ENCODE measurements at regions not wholly inside any gene's neighbourhood (a gene's known extent, or its start where the extent isn't known, plus 50 kb on each side); places are given as distances from the start of the nearest gene placed in this dataset.

DNA sequence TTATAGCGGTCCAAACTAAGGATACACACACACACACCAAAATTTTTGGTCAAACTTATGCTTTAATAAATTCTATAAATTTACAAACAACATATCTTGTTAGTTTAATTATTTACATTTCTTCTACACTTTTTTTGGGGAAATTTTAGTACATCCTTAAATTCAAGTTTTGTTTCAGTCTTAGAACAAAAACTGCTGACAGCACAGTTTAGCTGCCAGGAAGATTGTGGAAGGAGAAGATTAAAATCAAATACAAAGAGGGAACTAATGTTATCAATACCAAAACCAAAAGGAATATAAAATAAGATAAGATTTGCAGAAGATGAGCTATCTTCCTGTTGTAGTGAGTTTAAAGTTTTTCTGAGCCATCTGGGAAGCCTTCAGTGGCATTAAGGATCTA is 368.8 kb downstream of the AASDHPPT start:
- no peak for DNase-seq (ENCODE audit: low read depth, low spot score)

DNA sequence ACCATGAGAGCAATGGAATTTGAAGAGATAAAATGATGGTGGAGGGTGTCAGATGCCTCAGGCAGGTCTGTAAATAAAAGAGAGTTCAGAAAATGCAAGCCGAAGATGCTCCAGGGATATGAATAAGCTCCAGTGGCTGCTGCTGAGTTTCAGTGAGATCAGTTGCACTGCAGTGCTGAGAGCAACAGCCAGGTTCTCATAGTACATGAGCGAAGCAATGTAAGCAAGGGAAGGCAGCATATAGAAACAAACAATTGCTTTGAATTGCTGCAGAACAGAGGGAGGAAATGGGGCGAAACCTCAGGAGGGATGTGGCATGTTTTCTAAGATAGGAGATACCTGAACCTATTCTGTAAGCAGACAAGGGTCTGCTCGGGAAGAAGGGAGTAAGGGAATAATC is 369.5 kb downstream of the AASDHPPT start:
- no peak for DNase-seq (ENCODE audit: low read depth, low spot score)
- H3K27ac ChIP-seq = no peak overlapping the region

More for the DNA sequence above, 368.8 kb downstream of the AASDHPPT start:
- H3K27ac ChIP-seq = no peak overlapping the region

DNA sequence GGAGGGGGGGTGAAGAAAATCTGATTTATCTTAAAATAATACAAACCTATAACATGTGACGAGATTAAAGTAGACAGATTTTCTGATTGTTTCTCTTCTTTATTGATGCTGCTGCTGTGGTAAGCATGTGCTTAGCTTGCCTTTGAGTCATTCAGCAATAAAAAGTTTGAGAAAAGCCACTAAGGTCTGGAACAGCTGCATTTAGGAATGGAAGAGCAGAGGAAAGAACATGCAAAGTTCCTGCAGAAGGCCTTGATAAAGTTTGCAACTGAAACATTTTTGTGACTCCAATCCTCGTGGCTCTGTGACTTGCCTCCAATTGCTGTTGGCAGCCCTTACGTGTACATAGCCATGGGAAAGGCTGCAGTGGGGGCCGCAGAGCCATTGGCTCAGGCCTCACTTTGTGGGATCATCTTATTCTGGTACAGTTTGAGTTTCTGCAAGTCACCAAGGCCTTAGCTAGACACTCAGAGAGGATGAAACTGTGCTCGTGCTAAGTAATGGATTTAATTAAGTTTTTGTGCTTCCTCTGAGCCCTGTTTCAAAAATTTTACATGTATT is 370.2 kb downstream of the AASDHPPT start:
- DNase-seq (ENCODE audit: low read depth, low spot score) = no peak

DNA sequence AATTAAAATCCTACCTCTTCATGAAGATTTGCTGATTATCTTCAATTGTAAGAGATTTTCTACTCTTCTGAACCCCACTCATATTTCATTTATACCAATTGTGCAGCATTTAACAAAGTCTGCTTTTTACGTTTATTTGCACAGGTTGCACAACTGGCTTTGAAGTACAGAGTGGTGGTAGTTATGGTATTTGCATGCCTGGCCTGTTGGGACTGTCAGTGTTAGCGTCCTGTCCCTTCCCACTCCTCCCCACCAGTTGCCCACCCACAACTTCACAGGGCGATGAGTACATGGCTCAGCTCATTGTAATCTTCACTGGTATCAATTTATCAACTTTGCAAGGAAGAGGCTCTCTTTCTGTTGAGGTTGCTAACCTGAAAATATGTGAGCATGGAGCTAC is 372.3 kb downstream of the AASDHPPT start:
- H3K27ac ChIP-seq = no peak overlapping the region
- DNase-seq (ENCODE audit: low read depth, low spot score) = no peak

More for the DNA sequence above, 370.2 kb downstream of the AASDHPPT start:
- H3K27ac ChIP-seq = no peak overlapping the region

DNA sequence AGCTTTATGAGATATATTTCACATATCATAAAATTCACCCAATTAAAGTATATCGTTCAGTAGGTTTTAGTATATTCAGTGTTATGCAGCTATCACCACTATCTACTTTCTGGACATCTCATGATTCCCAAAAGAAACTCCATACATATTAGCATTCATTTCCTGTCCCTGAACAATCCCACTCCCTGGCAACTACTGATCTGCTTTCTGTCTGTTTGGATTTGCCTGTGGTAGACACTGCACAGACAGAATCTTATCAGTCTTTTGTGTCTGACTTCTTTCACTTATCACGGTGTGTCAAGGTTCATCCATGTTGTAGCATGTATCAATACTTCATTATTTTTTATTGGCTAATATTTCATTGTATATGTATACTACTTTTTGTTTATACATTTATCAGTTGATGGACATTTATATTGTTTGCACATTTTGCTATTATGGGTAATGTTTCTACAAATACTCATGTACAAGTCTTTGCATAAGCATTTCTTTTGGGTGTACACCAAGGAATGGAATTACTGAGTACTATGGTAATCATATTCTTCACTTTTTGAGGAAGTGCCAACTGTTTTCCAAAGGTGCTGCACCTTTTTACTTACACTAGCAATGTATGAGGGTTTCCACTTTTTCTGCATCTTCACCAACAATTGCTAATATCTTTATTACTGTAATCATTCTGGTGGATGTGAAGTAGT is 373.9 kb downstream of the AASDHPPT start:
- DNase-seq (ENCODE audit: low read depth, low spot score) = no peak
- no peak overlapping the region for H3K27ac ChIP-seq

DNA sequence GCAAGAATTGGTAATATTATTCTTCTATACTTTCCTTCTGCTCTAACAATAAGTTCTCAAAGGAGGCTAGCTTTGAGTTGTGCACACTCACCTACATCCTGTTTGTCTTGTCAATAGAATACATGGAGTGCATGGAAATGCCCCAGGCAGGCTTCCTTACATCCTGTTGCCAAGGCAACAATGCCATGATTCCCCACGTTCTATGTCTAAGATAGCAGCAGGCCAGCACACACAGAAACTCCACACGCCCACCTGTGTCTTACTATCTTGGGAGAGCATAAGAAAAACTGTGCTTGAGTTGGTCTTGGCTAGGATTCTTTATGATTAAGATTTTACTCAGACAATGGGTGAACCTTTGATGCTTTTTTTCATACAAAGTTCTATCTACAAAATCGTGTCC is 379.2 kb downstream of the AASDHPPT start:
- DNase-seq (ENCODE audit: low read depth, low spot score) = no peak
- no peak overlapping the region for H3K27ac ChIP-seq

DNA sequence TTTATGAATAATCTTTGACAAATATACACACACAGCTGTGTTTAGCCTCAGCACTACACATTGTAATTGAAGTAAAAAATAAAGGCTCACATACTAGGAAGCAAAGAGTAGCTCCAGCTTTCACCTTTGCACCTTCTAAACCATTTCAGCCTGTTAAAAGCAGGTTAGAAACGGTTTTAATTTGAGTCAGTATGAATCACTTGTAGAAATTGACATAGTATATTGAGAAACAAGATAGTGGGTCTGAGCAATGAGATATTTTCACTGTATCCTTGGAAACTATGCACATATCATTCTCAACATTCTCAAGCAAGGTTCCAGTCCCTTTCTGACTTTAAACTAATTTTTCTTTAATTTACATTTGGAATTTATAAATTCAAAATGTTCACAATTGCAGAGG is 380.3 kb downstream of the AASDHPPT start:
- peak overlapping the region; percentile 6 for H3K27ac ChIP-seq
- DNase-seq (ENCODE audit: low read depth, low spot score) = no peak

DNA sequence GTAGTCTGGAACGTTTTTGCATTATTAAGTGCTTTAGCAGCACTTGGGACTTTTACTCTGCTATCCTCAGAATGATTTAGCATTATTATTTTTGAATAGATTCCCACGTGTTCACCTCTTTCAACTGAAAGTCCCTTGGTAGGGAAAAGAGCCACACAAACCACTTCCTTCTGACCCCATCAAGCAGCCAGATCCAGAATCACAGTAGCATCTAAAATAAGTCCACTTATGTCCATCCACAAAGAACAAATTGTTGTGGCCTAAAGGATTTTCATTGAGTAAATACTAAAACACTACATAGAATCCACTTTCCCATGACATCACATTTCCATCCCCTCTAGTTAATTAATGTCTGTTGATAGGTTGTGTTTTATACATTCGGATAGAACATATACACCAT is 381.7 kb downstream of the AASDHPPT start:
- DNase-seq (ENCODE audit: low read depth, low spot score) = no peak

DNA sequence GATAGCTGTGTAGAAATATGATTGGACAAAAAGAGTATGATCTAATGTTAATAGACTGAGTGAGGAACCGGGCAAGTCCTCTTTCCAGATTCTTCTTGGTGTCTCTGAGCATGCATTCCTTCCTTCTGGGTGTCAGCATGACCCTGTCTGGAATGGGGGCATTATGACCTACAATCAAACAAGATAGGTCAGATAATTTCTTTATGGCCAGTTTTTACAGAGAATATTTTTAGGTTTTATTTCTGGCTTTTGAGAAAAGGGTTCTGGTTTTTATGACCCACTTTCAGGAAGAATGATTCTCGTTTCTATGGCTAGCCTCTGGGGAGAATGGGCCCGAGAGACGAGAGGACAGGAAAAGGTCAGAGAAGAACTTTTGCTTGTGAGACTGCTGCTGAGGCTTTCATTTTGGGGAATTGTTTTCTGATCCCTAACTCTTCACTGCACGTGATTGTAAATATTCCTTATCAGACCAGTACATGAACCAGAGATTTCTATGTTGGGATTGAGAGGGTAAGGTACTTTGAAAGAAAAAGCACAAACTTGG is 383.8 kb downstream of the AASDHPPT start:
- H3K27ac ChIP-seq = no peak overlapping the region
- no peak for DNase-seq (ENCODE audit: low read depth, low spot score)

More for the DNA sequence above, 381.7 kb downstream of the AASDHPPT start:
- H3K27ac ChIP-seq = no peak overlapping the region

DNA sequence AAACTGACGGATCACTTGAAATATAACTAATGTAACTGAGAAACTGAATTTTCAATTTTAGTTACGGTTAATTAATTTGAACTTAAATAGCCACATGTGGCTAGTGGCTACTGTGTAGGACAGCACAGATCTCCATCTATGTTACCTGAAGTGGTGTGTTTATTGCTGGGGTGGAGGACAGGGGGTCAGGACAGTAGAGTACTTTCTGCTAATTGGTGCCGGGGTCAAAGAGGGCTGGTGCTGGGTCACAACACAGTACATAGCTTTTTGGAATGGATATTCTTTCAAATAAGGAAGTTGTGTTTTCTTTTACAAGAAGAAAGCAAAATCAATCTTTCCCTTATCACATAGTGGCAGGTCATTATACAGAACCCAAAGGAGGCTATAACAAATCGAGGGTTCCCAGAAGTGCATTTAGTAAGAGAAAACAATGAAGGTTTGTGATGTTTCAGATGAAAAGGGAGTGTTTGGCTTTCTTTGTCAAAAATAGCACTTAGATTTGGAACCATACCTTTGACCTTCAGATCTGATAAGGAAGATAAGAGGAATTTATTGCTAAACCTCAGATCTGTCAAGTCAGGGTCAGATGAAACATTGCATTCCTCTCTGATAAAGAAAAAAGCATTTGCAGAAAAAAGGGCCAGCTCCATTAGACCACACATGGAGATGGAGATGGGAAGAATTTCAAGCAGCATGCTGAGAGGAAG is 384.5 kb downstream of the AASDHPPT start:
- DNase-seq (ENCODE audit: low read depth, low spot score) = no peak
- H3K27ac ChIP-seq = no peak overlapping the region

DNA sequence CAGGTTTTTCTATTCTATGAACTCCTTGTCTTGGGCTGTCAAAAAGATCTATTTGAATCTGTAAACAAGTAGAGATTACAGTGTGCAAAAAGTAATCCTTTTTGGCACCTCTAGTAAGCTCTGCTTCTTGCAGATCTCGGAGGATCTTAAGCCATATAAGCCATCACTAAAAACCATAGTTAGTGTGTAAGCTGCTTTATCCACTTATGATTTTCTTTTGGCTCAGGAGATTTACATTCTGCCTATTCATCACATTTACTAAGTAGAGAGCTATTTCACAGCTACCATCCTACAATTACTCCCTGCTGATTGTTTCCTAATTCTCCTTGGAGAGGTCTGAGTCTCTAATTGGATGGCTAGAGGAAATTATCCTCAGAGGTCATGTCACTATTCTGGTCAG is 385.7 kb downstream of the AASDHPPT start:
- no peak overlapping the region for H3K27ac ChIP-seq
- DNase-seq (ENCODE audit: low read depth, low spot score) = no peak

DNA sequence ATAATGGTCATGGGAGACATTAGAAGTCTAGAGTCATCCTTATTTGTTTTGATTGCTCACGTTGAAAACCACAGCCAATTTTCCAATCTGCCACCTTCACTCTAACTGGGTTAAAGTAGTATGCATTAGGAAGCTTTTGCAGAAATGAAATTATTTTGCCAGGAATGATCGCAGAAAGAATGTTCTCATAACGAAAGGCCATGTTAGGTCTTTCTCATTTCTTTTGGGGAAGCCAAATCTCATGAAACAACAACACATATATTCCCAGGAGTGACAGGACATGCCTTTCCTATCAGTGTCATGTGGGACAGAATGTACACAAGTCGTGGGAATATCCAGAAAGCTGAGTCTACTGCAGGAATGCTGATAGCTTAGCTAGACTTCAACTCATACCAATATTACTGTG is 386.3 kb downstream of the AASDHPPT start:
- H3K27ac ChIP-seq = no peak overlapping the region
- no peak for DNase-seq (ENCODE audit: low read depth, low spot score)

DNA sequence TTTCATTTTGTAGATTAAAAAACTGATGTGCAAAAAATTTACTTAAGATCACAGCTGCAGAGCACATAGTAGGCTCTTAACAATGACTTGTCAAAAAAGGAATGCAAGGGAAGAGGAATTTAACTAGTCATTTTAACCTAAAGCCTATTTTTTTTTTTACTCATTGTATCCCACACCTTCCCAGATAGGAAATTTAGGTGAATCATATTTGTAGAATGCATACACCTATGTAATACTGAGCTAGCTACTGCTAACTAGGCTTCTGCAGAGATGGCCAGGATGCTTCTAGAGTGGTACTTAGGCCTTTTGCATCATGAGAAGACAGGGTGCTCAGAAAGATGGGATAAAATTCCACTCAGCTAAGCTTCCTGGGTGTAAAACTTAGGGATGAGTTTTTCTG is 387.3 kb downstream of the AASDHPPT start:
- H3K27ac ChIP-seq = no peak overlapping the region
- DNase-seq (ENCODE audit: low read depth, low spot score) = no peak

DNA sequence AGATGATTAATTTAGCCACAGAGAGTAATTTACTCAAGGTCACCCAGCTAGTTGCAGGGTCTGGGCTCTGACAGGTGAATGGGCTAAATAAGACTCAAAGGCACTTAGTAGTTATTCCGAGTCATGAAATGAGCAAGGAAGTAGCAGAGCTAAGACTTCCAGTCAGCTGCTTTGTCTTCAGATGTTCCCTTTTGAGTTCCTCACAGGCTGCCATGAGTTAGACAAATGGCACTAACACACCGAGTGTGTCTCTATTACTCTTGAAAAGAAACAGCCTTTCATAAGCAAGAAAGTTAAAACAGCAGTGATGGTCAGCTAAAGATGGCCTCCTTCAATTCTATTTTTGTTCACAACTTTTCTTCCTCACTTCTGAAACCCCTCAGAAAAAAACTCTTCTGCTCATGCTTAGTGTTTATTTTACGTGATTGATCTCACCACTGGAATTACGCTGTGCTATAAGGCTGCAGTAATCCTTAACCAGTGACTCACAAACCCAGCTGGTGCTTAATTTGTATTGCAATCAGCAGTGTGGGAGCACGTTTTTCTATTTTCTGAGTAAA is 389.1 kb downstream of the AASDHPPT start:
- no peak overlapping the region for H3K27ac ChIP-seq
- DNase-seq (ENCODE audit: low read depth, low spot score) = no peak

DNA sequence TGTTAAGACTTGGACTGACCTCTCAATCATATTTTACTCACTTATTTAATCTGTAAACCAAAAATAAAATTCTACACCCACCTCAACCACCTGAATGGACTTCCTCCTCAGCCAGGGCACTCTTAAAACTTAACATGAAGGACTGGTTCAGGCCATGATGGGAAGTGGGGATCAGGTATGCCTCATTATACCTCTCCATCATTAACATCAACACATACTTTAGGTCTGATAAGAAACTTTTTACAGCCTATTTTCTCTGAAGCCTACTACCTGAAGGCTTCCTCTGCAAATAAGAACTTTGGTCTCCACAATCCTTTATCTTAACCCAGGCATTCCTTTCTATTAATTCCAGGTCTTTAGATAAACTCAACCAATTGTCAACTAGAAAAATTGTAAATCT is 390.0 kb downstream of the AASDHPPT start:
- H3K27ac ChIP-seq = no peak overlapping the region
- no peak for DNase-seq (ENCODE audit: low read depth, low spot score)

DNA sequence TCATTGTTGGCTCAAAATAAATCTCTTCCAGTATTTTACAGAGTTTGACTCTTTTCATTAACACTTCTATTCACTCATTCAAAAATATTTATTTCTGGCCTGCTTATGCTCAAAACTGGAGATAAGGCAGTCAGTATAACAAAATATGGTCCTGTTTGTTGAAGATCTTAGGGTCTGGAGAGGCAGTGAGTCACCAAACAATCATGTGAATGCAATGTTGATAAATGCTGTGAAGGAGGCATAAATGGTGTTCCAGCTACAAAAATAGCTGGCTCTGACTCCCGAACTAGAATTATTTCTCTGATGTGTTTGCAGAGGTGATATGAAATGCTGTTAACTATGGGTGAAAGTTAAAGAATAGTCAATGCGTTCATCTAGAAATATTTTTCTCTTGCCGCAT is 390.6 kb downstream of the AASDHPPT start:
- no peak for DNase-seq (ENCODE audit: low read depth, low spot score)
- H3K27ac ChIP-seq = no peak overlapping the region

DNA sequence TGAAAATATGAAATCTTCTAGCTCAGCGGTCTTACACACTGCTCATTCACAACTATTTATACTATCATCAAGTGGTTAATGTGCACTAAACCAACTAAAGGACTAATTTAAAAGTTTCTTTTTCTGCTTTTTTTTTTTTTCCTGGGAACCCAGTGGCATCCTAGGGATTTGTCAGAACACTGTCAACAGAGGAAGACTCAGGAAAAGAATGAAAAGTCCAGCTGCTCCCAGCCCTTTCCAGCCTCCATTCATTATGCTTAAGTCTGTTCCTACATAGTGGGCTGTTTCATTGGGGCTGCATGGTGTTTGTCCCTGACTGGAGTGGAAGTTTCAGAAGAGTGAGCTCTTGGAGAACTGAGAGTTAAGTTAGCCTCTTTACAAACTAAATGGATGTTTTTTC is 391.1 kb downstream of the AASDHPPT start:
- no peak for DNase-seq (ENCODE audit: low read depth, low spot score)
- no peak overlapping the region for H3K27ac ChIP-seq

DNA sequence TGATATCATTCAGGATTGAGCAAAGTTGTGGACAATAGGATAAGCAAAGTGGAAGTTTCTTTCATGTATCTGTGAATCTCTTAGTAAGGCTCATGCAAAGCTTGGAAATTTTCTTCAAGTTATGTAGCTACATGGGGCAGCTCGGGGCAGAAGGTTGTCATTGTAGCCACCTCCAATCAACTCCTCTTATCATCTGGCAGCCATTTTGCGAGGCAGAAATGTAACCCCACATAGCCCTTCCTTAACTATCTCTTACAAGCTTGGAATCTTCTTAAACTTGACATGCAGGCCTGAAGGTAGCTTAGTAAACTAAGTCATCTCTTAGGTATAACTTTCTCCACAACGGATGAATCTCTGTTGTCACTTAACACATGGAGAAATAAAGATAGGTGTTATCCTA is 392.8 kb downstream of the AASDHPPT start:
- DNase-seq (ENCODE audit: low read depth, low spot score) = no peak

DNA sequence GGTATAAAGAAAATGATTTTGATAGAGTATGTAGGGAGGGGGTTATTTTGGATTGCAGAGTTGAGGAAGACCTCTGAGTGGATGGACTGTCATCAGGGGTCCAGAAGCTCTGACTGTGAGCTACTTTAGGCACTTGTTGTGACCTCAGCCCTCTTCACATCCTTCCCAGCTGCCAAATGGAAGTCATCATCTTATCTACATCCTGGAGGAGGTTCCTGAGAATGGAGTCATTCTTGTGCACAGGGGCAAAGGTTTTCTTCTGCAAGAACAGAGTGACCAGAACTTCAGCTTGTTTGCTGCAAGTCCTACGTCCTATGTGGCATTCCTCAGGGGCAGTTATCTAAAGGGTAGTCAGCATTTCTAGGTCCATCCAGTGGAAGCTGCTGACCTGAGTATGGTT is 393.8 kb downstream of the AASDHPPT start:
- no peak overlapping the region for H3K27ac ChIP-seq

More for the DNA sequence above, 392.8 kb downstream of the AASDHPPT start:
- no peak overlapping the region for H3K27ac ChIP-seq

DNA sequence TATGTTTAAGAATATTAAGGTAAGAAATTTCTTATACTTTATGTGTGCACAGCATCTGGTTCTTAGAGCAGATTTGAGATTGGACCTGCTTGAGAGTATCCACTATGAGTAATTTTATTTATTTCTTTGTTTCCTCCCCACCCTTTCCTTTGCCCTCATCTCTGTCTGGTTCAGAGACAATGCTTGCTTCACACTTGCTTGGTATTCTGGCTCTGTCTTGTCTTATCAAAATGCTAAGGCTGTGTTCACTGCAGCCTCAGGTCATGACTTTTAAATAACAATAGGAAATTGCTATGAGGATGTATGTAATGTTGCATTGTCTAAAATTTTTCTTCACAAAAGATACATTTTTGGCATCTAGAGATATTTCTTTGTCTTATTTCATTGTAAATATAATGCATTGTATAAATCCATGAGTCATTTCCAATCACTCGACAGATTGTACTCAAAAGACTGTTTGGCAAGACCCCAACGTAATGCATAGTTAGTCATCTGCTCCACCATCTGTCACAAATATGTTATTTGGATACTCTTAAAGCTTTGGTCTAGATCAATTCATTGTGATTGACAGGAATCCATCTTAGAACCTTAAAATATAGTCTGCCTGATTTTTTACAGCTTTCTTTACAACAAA is 395.7 kb downstream of the AASDHPPT start:
- no peak overlapping the region for H3K27ac ChIP-seq
- no peak for DNase-seq (ENCODE audit: low read depth, low spot score)

More for the DNA sequence above, 393.8 kb downstream of the AASDHPPT start:
- DNase-seq (ENCODE audit: low read depth, low spot score) = no peak

DNA sequence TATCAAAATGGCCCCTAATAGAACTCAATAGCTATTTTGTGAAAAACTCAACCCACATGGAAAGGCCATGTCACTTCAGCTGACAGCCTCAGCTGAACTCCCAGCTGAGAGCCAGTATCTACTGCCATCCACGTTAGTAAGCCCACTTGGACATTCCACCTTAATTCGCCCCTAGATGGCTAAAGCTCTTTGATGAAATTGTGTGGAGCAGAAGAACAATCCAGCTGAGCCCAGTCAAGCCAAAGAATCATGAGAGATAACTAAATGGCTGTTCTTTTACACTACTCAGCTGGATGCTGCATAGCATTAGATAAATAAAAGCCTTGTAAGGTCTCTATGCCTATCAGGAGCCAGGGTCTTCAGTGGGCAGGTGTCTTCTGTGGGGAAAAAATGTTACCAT is 396.8 kb downstream of the AASDHPPT start:
- DNase-seq (ENCODE audit: low read depth, low spot score) = no peak
- H3K27ac ChIP-seq = no peak overlapping the region
